Brain microvascular endothelial cell (primary cell): ENCODE measurements at regions not wholly inside any gene's neighbourhood (a gene's known extent, or its start where the extent isn't known, plus 50 kb on each side); places are given as distances from the start of the nearest gene placed in this dataset.

ENCODE experiments used
- DNase-seq: peaks from one replicate; pipeline ENCODE4 v3.0.0-alpha.2; 2020
- H3K27ac ChIP-seq: fragments of 250-450 bp; sonication (Bioruptor Pico); 2 replicates; pipeline ENCODE4 v1.5.1; 2020; ENCODE audit warnings: mild to moderate bottlenecking, moderate library complexity
- H3K27me3 ChIP-seq: fragments of 250-450 bp; sonication (Bioruptor Pico); replicated peaks from 2 replicates; pipeline ENCODE4 v1.5.1; 2020; ENCODE audit warnings: mild to moderate bottlenecking
- H3K36me3 ChIP-seq: fragments of 250-450 bp; sonication (Bioruptor Pico); replicated peaks from 2 replicates; pipeline ENCODE4 v1.5.1; 2020; ENCODE audit warnings: mild to moderate bottlenecking
- H3K4me3 ChIP-seq: 2 replicates; pipeline ENCODE4 v1.5.1; 2011; ENCODE audit warnings: low read depth, mild to moderate bottlenecking, control low read depth, low read length, moderate library complexity
- in situ Hi-C: cut with HindIII; loops from 2 replicates; pipeline ENCODE4 v1.10.0; 2017; ENCODE audit warnings: low sequenced_read_pairs, low pct_ligation_motif_present
- TF ChIP-seq, protein P1 (sequence below): IDR thresholded peaks from 2 replicates; pipeline ENCODE4 v1.5.1; 2011; ENCODE audit warnings: low read depth, mild to moderate bottlenecking, moderate library complexity, low read length, control low read depth, inconsistent platforms; ENCODE audit errors: missing control alignments

DNA sequence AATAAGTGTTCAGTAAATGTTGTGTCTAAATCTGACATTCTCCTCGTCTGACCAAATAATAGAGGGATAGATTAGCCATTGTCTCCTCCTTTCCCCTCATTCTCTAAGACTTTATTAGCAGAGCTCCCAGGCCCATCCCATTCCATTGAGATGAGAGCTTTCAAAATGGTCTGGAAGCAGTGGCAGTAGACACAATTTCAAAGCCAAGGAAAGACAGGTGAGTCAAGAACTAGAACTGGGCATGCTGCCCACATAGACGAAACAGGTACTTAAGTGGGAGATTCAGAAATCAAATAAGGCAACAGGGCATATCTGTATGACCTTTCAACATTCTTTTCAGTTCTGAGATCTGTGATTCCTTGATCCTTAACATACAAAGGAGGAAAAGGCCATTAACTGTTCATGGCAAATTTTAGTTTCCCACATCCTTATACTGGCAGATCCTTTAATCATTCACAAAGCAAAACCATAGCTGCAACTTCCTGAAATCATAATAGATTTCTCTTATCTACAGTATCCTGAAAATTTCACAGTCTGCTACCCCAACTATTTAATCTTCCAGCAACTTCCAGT lies 96.6 kb upstream of the KCNA4 start:
- no peaks in the 10 kb centered on the region for H3K36me3 ChIP-seq
- TF ChIP-seq, protein P1, sequence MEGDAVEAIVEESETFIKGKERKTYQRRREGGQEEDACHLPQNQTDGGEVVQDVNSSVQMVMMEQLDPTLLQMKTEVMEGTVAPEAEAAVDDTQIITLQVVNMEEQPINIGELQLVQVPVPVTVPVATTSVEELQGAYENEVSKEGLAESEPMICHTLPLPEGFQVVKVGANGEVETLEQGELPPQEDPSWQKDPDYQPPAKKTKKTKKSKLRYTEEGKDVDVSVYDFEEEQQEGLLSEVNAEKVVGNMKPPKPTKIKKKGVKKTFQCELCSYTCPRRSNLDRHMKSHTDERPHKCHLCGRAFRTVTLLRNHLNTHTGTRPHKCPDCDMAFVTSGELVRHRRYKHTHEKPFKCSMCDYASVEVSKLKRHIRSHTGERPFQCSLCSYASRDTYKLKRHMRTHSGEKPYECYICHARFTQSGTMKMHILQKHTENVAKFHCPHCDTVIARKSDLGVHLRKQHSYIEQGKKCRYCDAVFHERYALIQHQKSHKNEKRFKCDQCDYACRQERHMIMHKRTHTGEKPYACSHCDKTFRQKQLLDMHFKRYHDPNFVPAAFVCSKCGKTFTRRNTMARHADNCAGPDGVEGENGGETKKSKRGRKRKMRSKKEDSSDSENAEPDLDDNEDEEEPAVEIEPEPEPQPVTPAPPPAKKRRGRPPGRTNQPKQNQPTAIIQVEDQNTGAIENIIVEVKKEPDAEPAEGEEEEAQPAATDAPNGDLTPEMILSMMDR: no peak
- no peak for DNase-seq
- no peak overlapping the region for H3K4me3 ChIP-seq
- H3K27me3 ChIP-seq: no peaks in the 10 kb centered on the region
- in situ Hi-C loops: no loop called here
- no peak overlapping the region for H3K27ac ChIP-seq

DNA sequence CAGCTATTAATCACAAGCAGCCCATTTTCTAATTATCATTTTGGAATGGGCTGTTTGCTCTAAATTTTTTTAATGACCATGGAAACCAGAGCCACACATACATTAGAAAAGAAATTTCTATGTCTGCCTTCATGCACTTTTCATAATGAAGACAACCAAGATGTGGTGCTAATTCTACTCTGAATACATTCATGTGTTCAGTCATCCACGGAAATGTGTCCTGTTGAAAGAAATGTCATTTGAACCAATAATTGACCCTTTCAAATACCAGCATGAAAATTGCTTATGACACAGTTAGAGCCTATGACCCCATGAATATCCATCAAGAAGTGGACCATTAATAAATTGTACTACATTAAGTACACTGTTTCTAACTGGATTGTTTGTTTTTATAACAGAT lies 99.7 kb upstream of the KCNA4 start:
- DNase-seq: no peak
- Histone ChIP-seq H3K36me3 (no peaks in the 10 kb centered on the region), H3K4me3 (no peak overlapping the region), H3K27ac (no peak overlapping the region), H3K27me3 (no peaks in the 10 kb centered on the region)
- in situ Hi-C loops: no loop called here
- TF ChIP-seq, protein P1: no peak

DNA sequence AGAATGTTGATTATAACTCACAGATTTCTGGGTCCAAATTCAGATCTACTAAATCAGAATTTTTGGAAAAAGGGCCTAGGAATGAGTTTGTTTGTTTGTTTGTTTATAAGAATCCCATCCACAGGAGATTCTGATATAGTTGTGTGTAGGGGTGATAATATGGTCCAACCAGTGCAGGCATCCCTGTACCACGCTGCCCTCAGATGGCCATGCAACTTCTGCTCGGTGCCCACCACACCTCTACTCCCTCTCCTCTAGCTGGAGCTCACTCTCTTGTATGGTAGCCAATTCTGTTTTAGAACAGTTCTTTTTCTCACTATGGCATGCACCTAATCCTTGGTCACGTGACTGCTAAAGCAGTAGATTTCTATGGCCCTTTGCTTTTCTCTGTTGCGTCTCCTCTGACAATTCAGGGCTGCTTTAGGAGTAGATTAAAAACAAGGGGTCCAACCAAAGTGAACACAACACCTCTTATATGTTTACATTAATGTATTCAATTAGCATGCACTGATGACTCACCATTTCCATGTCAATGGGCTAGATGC lies 103.3 kb upstream of the KCNA4 start:
- Histone ChIP-seq H3K27me3 (no peaks in the 10 kb centered on the region), H3K36me3 (no peaks in the 10 kb centered on the region), H3K27ac (no peak overlapping the region), H3K4me3 (no peak overlapping the region)
- DNase-seq: no peak
- TF ChIP-seq, protein P1: no peak
- in situ Hi-C loops: no loop called here

DNA sequence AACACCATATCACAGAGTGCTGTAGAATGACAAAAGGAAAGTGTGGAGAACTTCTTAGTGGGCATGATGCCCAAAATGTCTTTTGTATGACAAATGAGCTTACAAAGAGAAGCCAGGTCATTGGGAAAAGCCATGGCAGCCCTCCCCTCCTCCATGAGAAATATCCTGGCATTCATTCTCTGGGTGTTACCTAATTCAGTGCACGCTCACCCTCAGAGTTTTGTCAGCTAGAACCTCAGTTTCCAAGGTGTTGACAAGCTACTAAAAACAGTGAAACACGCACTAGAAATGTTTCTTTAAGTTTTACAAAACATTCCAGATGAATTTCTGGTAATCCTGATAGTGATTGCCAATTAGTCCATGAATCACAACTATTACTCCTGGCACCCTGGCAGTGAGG lies 105.4 kb upstream of the FSHB start:
- TF ChIP-seq, protein P1: no peak
- in situ Hi-C loops: no loop called here
- H3K36me3 ChIP-seq: no peaks in the 10 kb centered on the region
- no peaks in the 10 kb centered on the region for H3K27me3 ChIP-seq
- H3K27ac ChIP-seq: no peak overlapping the region
- H3K4me3 ChIP-seq: no peak overlapping the region
- no peak for DNase-seq

DNA sequence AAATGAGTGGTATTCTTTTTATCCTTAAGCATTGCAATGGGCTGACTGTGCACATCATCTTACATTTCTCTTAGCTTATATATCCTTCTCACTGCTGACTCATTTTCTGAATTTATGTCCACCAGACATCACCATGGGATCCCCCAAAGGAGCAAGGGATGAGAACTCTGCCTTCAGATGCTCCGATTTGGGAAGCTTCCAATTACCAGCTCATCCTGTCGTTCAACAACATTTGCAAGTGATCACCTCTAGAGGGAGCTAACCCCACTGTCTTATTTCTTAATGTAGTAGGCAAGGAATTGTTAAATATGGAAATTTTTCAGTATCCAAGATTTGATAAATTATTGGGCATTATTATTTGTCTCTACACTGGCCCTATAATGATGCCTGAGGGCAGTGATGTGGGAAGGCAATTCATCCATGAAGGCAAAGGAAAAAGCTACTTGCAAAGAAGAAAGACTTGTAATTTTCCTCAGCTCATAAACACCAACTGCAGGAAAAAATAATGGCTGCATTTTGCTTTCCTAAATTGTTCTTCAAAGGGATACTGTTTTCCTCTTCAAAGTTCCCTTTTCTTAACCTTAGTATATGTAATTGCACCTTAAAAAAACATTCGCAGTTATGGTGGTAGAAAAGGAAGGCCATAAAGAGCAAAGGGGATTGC lies 102.4 kb upstream of the FSHB start:
- in situ Hi-C loops: no loop called here
- H3K4me3 ChIP-seq: no peak overlapping the region
- TF ChIP-seq, protein P1: peak; percentile 78
- peak; percentile 56 for DNase-seq
- no peaks in the 10 kb centered on the region for H3K27me3 ChIP-seq
- H3K36me3 ChIP-seq: no peaks in the 10 kb centered on the region
- H3K27ac ChIP-seq: no peak overlapping the region
